PC-3 (cell line): ENCODE measurements at regions not wholly inside any gene's neighbourhood (a gene's known extent, or its start where the extent isn't known, plus 50 kb on each side); places are given as distances from the start of the nearest gene placed in this dataset.

Experiments
- ATAC-seq: fragments of 200-7000 bp; cut with Tn5 transposase; 2 replicates; pipeline ENCODE4 v1.9.1; 2020; ENCODE audit warnings: mild to moderate bottlenecking, moderate library complexity
- BruUV-seq: library from RNA; stranded (reverse); fragments of 400-500 nt; replicated peaks from 2 replicates; lab custom pipeline; 2021; lab: Mats Ljungman, UMichigan
- CTCF ChIA-PET: fragments of 300-600 bp; sonication (Branson Sonifier 250); formaldehyde crosslinking; loops from one replicate; lab custom pipeline; 2022; ENCODE audit warnings: antibody characterized with exemption; lab: Charles Lee
- POLR2A ChIA-PET: fragments of 300-600 bp; sonication (Branson Sonifier 250); formaldehyde crosslinking; loops from one replicate; lab custom pipeline; 2022; ENCODE audit warnings: antibody characterized with exemption; ENCODE audit not compliant: unreplicated experiment; lab: Charles Lee
- DNase-seq: peaks from one replicate; pipeline ENCODE4 v3.0.0-alpha.2; 2015
- H2AFZ ChIP-seq: fragments of 300-600 bp; sonication (generic); 2 replicates; pipeline ENCODE4 v1.6.0; 2016; ENCODE audit warnings: antibody characterized with exemption, low read length
- H3F3A ChIP-seq: fragments of 300-600 bp; sonication (generic); one replicate; pipeline ENCODE4 v1.6.0; 2017; ENCODE audit warnings: antibody characterized with exemption, low read length, control low read depth, mild to moderate bottlenecking; ENCODE audit not compliant: unreplicated experiment
- H3K27ac ChIP-seq: fragments of 300-600 bp; sonication (generic); 2 replicates; pipeline ENCODE4 v1.5.1; 2016; ENCODE audit warnings: mild to moderate bottlenecking, low read length
- H3K27me3 ChIP-seq: fragments of 300-600 bp; sonication (generic); 2 replicates; pipeline ENCODE4 v1.6.1; 2016; ENCODE audit warnings: low read length, mixed read lengths
- H3K36me3 ChIP-seq: fragments of 300-600 bp; sonication (generic); 2 replicates; pipeline ENCODE4 v1.6.1; 2016; ENCODE audit warnings: low read depth, mixed run types, low read length, mixed read lengths
- H3K4me1 ChIP-seq: fragments of 300-600 bp; sonication (generic); 2 replicates; pipeline ENCODE4 v1.5.1; 2016; ENCODE audit warnings: low read length; ENCODE audit not compliant: insufficient read depth
- H3K4me2 ChIP-seq: fragments of 300-600 bp; sonication (generic); 2 replicates; pipeline ENCODE4 v1.6.0; 2016; ENCODE audit warnings: low read length
- H3K4me3 ChIP-seq: fragments of 300-600 bp; sonication (generic); 2 replicates; pipeline ENCODE4 v1.5.1; 2016; ENCODE audit warnings: mild to moderate bottlenecking, low read length, mixed read lengths
- H3K79me2 ChIP-seq: fragments of 300-600 bp; sonication (generic); 2 replicates; pipeline ENCODE4 v1.6.1; 2017; ENCODE audit warnings: low read length, mixed read lengths
- H3K9ac ChIP-seq: fragments of 300-600 bp; sonication (generic); 2 replicates; pipeline ENCODE4 v1.6.0; 2016; ENCODE audit warnings: mild to moderate bottlenecking, low read length
- H3K9me2 ChIP-seq: fragments of 300-600 bp; sonication (generic); replicated peaks from 2 replicates; pipeline ENCODE4 v1.6.1; 2016; ENCODE audit warnings: mixed run types, low read length, mixed read lengths
- H3K9me3 ChIP-seq: fragments of 300-600 bp; sonication (generic); 2 replicates; pipeline ENCODE4 v1.6.1; 2016; ENCODE audit warnings: low read length, mixed read lengths
- H4K20me1 ChIP-seq: fragments of 300-600 bp; sonication (generic); 2 replicates; pipeline ENCODE4 v1.6.1; 2016; ENCODE audit warnings: low read length, mixed read lengths
- CTCF ChIP-seq: fragments of 300-600 bp; sonication (generic); conservative IDR thresholded peaks from 2 replicates; pipeline ENCODE4 v1.5.1; 2017; ENCODE audit warnings: antibody characterized with exemption, low read depth, mild to moderate bottlenecking, low read length
- EZH2 ChIP-seq: fragments of 300-600 bp; sonication (generic); IDR thresholded peaks from one replicate; pipeline ENCODE4 v1.6.1; 2017; ENCODE audit warnings: antibody characterized with exemption, mild to moderate bottlenecking, low read length; ENCODE audit not compliant: unreplicated experiment
- EZH2phosphoT487 ChIP-seq: fragments of 300-600 bp; sonication (generic); IDR thresholded peaks from 2 replicates; pipeline ENCODE4 v1.6.1; 2018; ENCODE audit warnings: mild to moderate bottlenecking, antibody characterized with exemption, low read length, borderline replicate concordance
- intact Hi-C: fragments of 100-400 bp; cut with micrococcal nuclease; formaldehyde crosslinking; loops from 2 replicates; pipeline ENCODE4 v1.9.0; 2023

DNA sequence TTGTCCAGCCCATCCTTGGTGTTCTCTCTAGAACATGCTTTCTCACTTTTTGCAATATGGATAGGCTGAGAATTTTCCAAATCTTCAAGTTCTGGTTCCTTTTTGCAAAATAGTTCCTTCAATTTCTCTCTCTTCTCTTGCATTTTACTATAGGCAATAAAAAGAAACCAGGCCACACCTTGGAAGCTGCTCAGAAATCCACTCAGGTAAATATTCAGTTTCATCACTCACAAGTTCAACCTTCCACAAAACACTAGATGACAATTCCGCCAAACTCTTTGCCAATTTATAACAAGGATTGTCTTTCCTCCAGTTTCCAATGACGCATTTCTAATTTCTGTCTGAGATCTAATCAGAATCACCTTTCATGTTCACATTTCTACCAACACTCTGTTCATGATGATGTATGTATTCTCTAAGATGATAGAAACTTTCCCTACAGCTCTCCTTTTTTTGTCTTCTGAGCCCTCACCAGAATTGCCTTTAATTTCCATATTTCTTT, 204.2 kb upstream of the PIK3R1 start:
- H3K27ac ChIP-seq, result no peak overlapping the region
- H3K27me3 ChIP-seq, result no peaks in the 10 kb centered on the region
- POLR2A ChIA-PET, result no interaction called here
- H2AFZ ChIP-seq, result no peak overlapping the region
- no peak overlapping the region for H3K4me2 ChIP-seq
- H3K4me1 ChIP-seq, result no peaks in the 10 kb centered on the region
- H3F3A ChIP-seq, result no peaks in the 10 kb centered on the region
- no peaks in the 10 kb centered on the region for H4K20me1 ChIP-seq
- no peak overlapping the region for H3K9ac ChIP-seq
- ATAC-seq (no peak), DNase-seq (no peak)
- H3K79me2 ChIP-seq, result no peaks in the 10 kb centered on the region
- H3K4me3 ChIP-seq, result no peak overlapping the region
- TF ChIP-seq EZH2 (no peak), EZH2phosphoT487 (no peak), CTCF (no peak)
- intact Hi-C loops, result no loop called here
- H3K36me3 ChIP-seq, result no peaks in the 10 kb centered on the region
- CTCF ChIA-PET, result no interaction called here
- H3K9me2 ChIP-seq, result no peaks in the 10 kb centered on the region
- BruUV-seq, result no TSS peak
- H3K9me3 ChIP-seq, result no peaks in the 10 kb centered on the region

DNA sequence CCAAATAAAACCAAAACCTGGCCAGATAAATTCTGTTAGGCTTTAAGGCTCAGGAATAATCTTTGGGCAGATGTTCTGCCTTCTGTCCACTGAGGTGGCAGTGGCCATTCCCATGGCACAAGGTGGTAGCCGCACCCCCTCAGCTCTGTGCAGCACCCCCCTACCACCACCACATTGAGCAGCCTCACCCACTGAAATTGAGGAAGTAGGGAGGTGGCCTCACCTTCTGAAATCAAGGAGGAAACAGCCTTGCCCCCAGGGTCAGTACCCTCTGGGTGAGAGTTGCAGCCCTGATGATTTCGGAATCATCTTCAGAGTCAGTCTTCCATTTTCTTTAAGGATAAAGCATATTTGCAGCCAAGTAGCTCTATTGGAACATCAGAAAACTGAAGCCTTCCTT, 204.8 kb upstream of the PIK3R1 start:
- H3K9ac ChIP-seq, result no peak overlapping the region
- H3F3A ChIP-seq, result no peaks in the 10 kb centered on the region
- H3K27ac ChIP-seq, result no peak overlapping the region
- intact Hi-C loops, result no loop called here
- POLR2A ChIA-PET, result no interaction called here
- H3K4me1 ChIP-seq, result no peaks in the 10 kb centered on the region
- no peak overlapping the region for H3K4me2 ChIP-seq
- no peak for ATAC-seq
- H2AFZ ChIP-seq, result no peak overlapping the region
- no peak overlapping the region for H3K4me3 ChIP-seq
- H3K36me3 ChIP-seq, result no peaks in the 10 kb centered on the region
- H3K79me2 ChIP-seq, result no peaks in the 10 kb centered on the region
- BruUV-seq, result no TSS peak
- CTCF ChIA-PET, result no interaction called here
- DNase-seq, result no peak
- no peaks in the 10 kb centered on the region for H3K9me3 ChIP-seq
- H3K27me3 ChIP-seq, result no peaks in the 10 kb centered on the region
- H4K20me1 ChIP-seq, result no peaks in the 10 kb centered on the region
- H3K9me2 ChIP-seq, result no peaks in the 10 kb centered on the region
- TF ChIP-seq EZH2phosphoT487, result no peak
- no peak for TF ChIP-seq CTCF
- no peak for TF ChIP-seq EZH2

DNA sequence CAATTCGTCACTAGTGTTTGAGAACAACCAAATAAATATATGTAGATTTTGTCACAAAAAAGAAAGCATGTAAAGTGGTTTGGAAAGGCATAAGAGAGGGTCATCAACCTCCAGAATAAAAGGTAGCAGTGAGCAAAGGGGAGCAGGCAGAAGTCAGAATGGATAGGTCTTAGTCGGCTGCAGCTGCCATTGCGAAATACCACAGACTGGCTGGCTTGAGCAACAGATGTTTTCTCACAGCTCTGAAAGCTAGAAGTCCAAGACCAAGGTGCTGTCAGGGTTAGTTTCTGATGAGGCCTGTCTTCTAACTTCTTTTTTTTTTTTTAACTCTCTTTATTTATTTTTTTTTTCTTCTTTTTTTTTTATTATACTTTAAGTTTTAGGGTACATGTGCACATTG, 208.1 kb upstream of the PIK3R1 start:
- CTCF ChIA-PET, result no interaction called here
- Histone ChIP-seq H3K9ac (no peak overlapping the region), H3K4me1 (no peaks in the 10 kb centered on the region), H3K27me3 (no peaks in the 10 kb centered on the region), H4K20me1 (no peaks in the 10 kb centered on the region), H2AFZ (no peak overlapping the region), H3K4me3 (no peak overlapping the region), H3F3A (no peaks in the 10 kb centered on the region), H3K36me3 (no peaks in the 10 kb centered on the region), H3K27ac (no peak overlapping the region), H3K9me3 (no peaks in the 10 kb centered on the region), H3K79me2 (no peaks in the 10 kb centered on the region), H3K4me2 (no peak overlapping the region), H3K9me2 (no peaks in the 10 kb centered on the region)
- TF ChIP-seq CTCF (no peak), EZH2phosphoT487 (no peak), EZH2 (no peak)
- BruUV-seq, result no TSS peak
- ATAC-seq, result no peak
- intact Hi-C loops, result no loop called here
- DNase-seq, result no peak
- POLR2A ChIA-PET, result no interaction called here
